GM21825 (cell line): ENCODE measurements at regions not wholly inside any gene's neighbourhood (a gene's known extent, or its start where the extent isn't known, plus 50 kb on each side); places are given as distances from the start of the nearest gene placed in this dataset.

Experiments used
- ATAC-seq: cut with Tn5 transposase; IDR thresholded peaks from one replicate; pipeline ENCODE4 v1.9.1; 2021; ENCODE audit warnings: mild to moderate bottlenecking, moderate library complexity; ENCODE audit not compliant: unreplicated experiment

- no peak for ATAC-seq
These were observed 465.9 kb downstream of the BCAT1 start for GRCh38 chr12:24482882-24483604.

GRCh38 chr12:24482044-24482443 is 466.9 kb downstream of the BCAT1 start:
- no peak for ATAC-seq

- no peak for ATAC-seq
These were observed 468.0 kb downstream of the BCAT1 start for GRCh38 chr12:24480766-24481449.

- no peak for ATAC-seq
These were observed 469.8 kb downstream of the BCAT1 start for GRCh38 chr12:24479131-24479530.

GRCh38 chr12:24478254-24478653 is 470.6 kb downstream of the BCAT1 start:
- ATAC-seq, result no peak

GRCh38 chr12:24476310-24476709 is 472.6 kb downstream of the BCAT1 start:
- no peak for ATAC-seq

- no peak for ATAC-seq
These were observed 473.6 kb downstream of the BCAT1 start for GRCh38 chr12:24475337-24475736.

GRCh38 chr12:24473097-24473496 is 475.8 kb downstream of the BCAT1 start:
- ATAC-seq, result no peak

- no peak for ATAC-seq
These were observed 478.9 kb downstream of the BCAT1 start for GRCh38 chr12:24470050-24470449.

GRCh38 chr12:24469089-24469488 is 479.8 kb downstream of the BCAT1 start:
- no peak for ATAC-seq

- no peak for ATAC-seq
These were observed 481.7 kb downstream of the BCAT1 start for GRCh38 chr12:24467226-24467625.

GRCh38 chr12:24463375-24463774 is 485.5 kb downstream of the BCAT1 start:
- ATAC-seq, result no peak

- no peak for ATAC-seq
These were observed 486.0 kb downstream of the BCAT1 start for GRCh38 chr12:24462946-24463345.

- ATAC-seq, result no peak
These were observed 488.4 kb downstream of the BCAT1 start for GRCh38 chr12:24460506-24460905.

- ATAC-seq, result no peak
These were observed 488.8 kb downstream of the BCAT1 start for GRCh38 chr12:24460099-24460498.

GRCh38 chr12:24455811-24456210 is 493.1 kb downstream of the BCAT1 start:
- ATAC-seq, result no peak

GRCh38 chr12:24447678-24448077 is 498.2 kb upstream of the SOX5 start:
- ATAC-seq, result no peak

GRCh38 chr12:24446287-24446686 is 496.8 kb upstream of the SOX5 start:
- no peak for ATAC-seq

- no peak for ATAC-seq
These were observed 495.2 kb upstream of the SOX5 start for GRCh38 chr12:24444634-24445033.

- no peak for ATAC-seq
These were observed 492.0 kb upstream of the SOX5 start for GRCh38 chr12:24441458-24441857.

GRCh38 chr12:24436667-24437066 is 487.2 kb upstream of the SOX5 start:
- ATAC-seq, result no peak

GRCh38 chr12:24431872-24432271 is 482.4 kb upstream of the SOX5 start:
- no peak for ATAC-seq

- ATAC-seq, result no peak
These were observed 478.3 kb upstream of the SOX5 start for GRCh38 chr12:24427776-24428175.
